Spleen (tissue), 7 donors: ENCODE measurements at regions not wholly inside any gene's neighbourhood (a gene's known extent, or its start where the extent isn't known, plus 50 kb on each side); places are given as distances from the start of the nearest gene placed in this dataset.

Source experiments
- POLR2A ChIP-seq, 3 donors: fragments of 450-650 bp; IDR thresholded peaks; one replicate each; pipeline ENCODE4 v1.5.1; 2017; ENCODE audit warnings: antibody characterized with exemption in 3 of 3, mild to moderate bottlenecking in 1 of 3
- POLR2AphosphoS5 ChIP-seq, 3 donors: sonication (generic); formaldehyde crosslinking; IDR thresholded peaks; one replicate each; pipeline ENCODE4 v1.5.1; 2017; ENCODE audit warnings: antibody characterized with exemption in 3 of 3
- TF ChIP-seq, protein P1 (sequence below), 11 experiments: fragments of 200-600 bp in 7 of 11; fragments of 450-650 bp in 4 of 11; sonication (generic) in 4 of 11; IDR thresholded peaks in 8 of 11; conservative IDR thresholded peaks in 3 of 11; 1 replicate in 7 of 11; 2 replicates in 4 of 11; pipeline versions ENCODE4 v1.4.0 to v1.8.0; 2016 to 2021; ENCODE audit warnings: antibody characterized with exemption in 11 of 11, inconsistent platforms in 4 of 11, mild to moderate bottlenecking in 1 of 11
- donor health status: DM: no; HTN: no; CAD: no; lungs with moderate emphysema.
- donor health status: DM: no; HTN: no; CAD: no.
- donor health status: DM: no; HTN: no; CAD: no.

- TF ChIP-seq POLR2A (IDR thresholded peaks at IDR 0.05): no peak
- TF ChIP-seq, protein P1, sequence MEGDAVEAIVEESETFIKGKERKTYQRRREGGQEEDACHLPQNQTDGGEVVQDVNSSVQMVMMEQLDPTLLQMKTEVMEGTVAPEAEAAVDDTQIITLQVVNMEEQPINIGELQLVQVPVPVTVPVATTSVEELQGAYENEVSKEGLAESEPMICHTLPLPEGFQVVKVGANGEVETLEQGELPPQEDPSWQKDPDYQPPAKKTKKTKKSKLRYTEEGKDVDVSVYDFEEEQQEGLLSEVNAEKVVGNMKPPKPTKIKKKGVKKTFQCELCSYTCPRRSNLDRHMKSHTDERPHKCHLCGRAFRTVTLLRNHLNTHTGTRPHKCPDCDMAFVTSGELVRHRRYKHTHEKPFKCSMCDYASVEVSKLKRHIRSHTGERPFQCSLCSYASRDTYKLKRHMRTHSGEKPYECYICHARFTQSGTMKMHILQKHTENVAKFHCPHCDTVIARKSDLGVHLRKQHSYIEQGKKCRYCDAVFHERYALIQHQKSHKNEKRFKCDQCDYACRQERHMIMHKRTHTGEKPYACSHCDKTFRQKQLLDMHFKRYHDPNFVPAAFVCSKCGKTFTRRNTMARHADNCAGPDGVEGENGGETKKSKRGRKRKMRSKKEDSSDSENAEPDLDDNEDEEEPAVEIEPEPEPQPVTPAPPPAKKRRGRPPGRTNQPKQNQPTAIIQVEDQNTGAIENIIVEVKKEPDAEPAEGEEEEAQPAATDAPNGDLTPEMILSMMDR (IDR thresholded peaks at IDR 0.05 in 8 of 11, conservative IDR thresholded peaks at IDR 0.05 in 3 of 11): no peak
- TF ChIP-seq POLR2AphosphoS5 (IDR thresholded peaks at IDR 0.05): no peak
These were observed 455.9 kb upstream of the KLF4 start for GRCh38 chr9:107945493-107945892.
